ENCODE measurements at regions not wholly inside any gene's neighbourhood (a gene's known extent, or its start where the extent isn't known, plus 50 kb on each side); places are given as distances from the start of the nearest gene placed in this dataset.

GRCh38 chr22:26903030-26903856 lies 245.9 kb downstream of the MIAT start:
- TF ChIP-seq EZH2 (IDR thresholded peaks at IDR 0.05; ENCODE audit: borderline replicate concordance, low read depth, low read length, poor library complexity, severe bottlenecking) (no peak), CTCF (conservative IDR thresholded peaks at IDR 0.05; ENCODE audit: low read depth, low read length) (no peak)

Measured in A673 (cell line).